ENCODE measurements at regions not wholly inside any gene's neighbourhood (a gene's known extent, or its start where the extent isn't known, plus 50 kb on each side); places are given as distances from the start of the nearest gene placed in this dataset.

DNA sequence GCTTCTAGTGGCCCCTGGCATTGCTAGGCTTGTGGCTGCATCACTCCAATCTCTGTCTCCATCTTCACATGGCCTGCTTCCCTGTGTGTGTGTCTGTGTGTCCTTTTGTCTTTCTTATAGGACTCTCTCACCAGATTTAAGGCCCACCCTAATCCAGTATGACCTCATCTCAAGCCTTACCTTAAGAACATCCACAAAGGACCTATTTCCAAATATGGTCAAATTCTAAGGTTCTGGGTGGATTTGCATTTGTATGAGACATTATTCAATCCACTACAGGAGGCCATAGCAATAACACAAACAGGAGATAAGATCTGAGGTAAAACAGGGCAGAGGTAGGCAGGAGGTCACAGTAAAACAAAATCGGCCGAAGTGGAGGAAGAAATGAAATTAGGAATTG, 375.9 kb downstream of the BTG1 start:
- Histone ChIP-seq H3K9ac (ENCODE audit: low read length) (no peak overlapping the region), H3K27me3 (ENCODE audit: insufficient read depth, low read length) (no peaks in the 10 kb centered on the region), H3K4me2 (ENCODE audit: low read length) (no peak overlapping the region), H3K4me1 (ENCODE audit: insufficient read depth, low read length) (peaks cover 10% of the 10 kb centered on the region), H2AFZ (ENCODE audit: low read depth, low read length) (no peak overlapping the region), H3K27ac (ENCODE audit: low read depth, low read length) (no peak overlapping the region), H3K4me3 (ENCODE audit: insufficient read depth, low read depth, low read length) (no peak overlapping the region), H3K9me3 (ENCODE audit: insufficient read depth, low read depth, low read length) (no peaks in the 10 kb centered on the region), H3K36me3 (ENCODE audit: insufficient read depth, low read length) (no peaks in the 10 kb centered on the region), H4K20me1 (ENCODE audit: insufficient read depth, low read length) (no peaks in the 10 kb centered on the region), H3K79me2 (ENCODE audit: insufficient read depth, low read length) (no peaks in the 10 kb centered on the region)
- TF ChIP-seq EZH2 (IDR thresholded peaks at IDR 0.05; ENCODE audit: insufficient read depth, low read length): no peak
- TF ChIP-seq, protein P1, sequence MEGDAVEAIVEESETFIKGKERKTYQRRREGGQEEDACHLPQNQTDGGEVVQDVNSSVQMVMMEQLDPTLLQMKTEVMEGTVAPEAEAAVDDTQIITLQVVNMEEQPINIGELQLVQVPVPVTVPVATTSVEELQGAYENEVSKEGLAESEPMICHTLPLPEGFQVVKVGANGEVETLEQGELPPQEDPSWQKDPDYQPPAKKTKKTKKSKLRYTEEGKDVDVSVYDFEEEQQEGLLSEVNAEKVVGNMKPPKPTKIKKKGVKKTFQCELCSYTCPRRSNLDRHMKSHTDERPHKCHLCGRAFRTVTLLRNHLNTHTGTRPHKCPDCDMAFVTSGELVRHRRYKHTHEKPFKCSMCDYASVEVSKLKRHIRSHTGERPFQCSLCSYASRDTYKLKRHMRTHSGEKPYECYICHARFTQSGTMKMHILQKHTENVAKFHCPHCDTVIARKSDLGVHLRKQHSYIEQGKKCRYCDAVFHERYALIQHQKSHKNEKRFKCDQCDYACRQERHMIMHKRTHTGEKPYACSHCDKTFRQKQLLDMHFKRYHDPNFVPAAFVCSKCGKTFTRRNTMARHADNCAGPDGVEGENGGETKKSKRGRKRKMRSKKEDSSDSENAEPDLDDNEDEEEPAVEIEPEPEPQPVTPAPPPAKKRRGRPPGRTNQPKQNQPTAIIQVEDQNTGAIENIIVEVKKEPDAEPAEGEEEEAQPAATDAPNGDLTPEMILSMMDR (IDR thresholded peaks at IDR 0.05; ENCODE audit: insufficient read depth, low read depth, low read length): no peak
- H3K27ac Mint-ChIP-seq (ENCODE audit: unreplicated experiment): no peak overlapping the region
- no peaks in the 10 kb centered on the region for H3K9me3 Mint-ChIP-seq (ENCODE audit: unreplicated experiment)
- no peak for FAIRE-seq
- peaks cover 16% of the 10 kb centered on the region for H3K4me1 Mint-ChIP-seq (ENCODE audit: low read depth, unreplicated experiment)
- H3K36me3 Mint-ChIP-seq (ENCODE audit: low read depth, unreplicated experiment): no peaks in the 10 kb centered on the region
- no peak for DNase-seq (ENCODE audit: low read depth)
- H3K4me3 Mint-ChIP-seq (ENCODE audit: unreplicated experiment): no peak overlapping the region
- no peaks in the 10 kb centered on the region for H3K27me3 Mint-ChIP-seq (ENCODE audit: low read depth, unreplicated experiment)

DNA sequence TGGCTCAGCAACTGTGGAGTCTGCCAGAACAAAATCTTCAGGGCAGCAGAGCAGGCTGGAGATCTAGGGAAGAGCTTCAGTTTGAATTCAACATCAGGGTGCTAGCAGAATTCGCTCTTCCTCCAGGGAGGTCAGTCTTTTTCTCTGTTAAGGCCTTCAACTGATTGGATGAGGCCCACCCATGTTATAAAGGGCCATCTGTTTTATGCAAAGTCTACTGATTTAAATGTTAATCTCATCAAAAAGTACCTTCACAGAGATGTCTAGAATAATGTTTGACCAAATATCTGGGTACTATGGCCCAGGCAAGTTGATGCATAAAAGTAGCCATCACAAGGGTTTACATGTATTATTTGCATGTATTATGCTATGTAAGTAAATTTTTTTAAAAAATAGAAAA, 378.4 kb downstream of the BTG1 start:
- Histone ChIP-seq H3K36me3 (ENCODE audit: insufficient read depth, low read length) (no peaks in the 10 kb centered on the region), H3K79me2 (ENCODE audit: insufficient read depth, low read length) (no peaks in the 10 kb centered on the region), H3K27ac (ENCODE audit: low read depth, low read length) (no peak overlapping the region), H3K4me1 (ENCODE audit: insufficient read depth, low read length) (no peaks in the 10 kb centered on the region), H3K4me3 (ENCODE audit: insufficient read depth, low read depth, low read length) (no peak overlapping the region), H3K4me2 (ENCODE audit: low read length) (no peak overlapping the region), H2AFZ (ENCODE audit: low read depth, low read length) (no peak overlapping the region), H3K27me3 (ENCODE audit: insufficient read depth, low read length) (no peaks in the 10 kb centered on the region), H4K20me1 (ENCODE audit: insufficient read depth, low read length) (no peaks in the 10 kb centered on the region), H3K9me3 (ENCODE audit: insufficient read depth, low read depth, low read length) (no peaks in the 10 kb centered on the region), H3K9ac (ENCODE audit: low read length) (no peak overlapping the region)
- no peak overlapping the region for H3K4me3 Mint-ChIP-seq (ENCODE audit: unreplicated experiment)
- no peaks in the 10 kb centered on the region for H3K27me3 Mint-ChIP-seq (ENCODE audit: low read depth, unreplicated experiment)
- H3K9me3 Mint-ChIP-seq (ENCODE audit: unreplicated experiment): no peaks in the 10 kb centered on the region
- no peak for TF ChIP-seq EZH2 (IDR thresholded peaks at IDR 0.05; ENCODE audit: insufficient read depth, low read length)
- TF ChIP-seq, protein P1 (IDR thresholded peaks at IDR 0.05; ENCODE audit: insufficient read depth, low read depth, low read length): no peak
- H3K4me1 Mint-ChIP-seq (ENCODE audit: low read depth, unreplicated experiment): peaks cover 2% of the 10 kb centered on the region
- no peak for DNase-seq (ENCODE audit: low read depth)
- no peak overlapping the region for H3K27ac Mint-ChIP-seq (ENCODE audit: unreplicated experiment)
- H3K36me3 Mint-ChIP-seq (ENCODE audit: low read depth, unreplicated experiment): no peaks in the 10 kb centered on the region
- FAIRE-seq: no peak

DNA sequence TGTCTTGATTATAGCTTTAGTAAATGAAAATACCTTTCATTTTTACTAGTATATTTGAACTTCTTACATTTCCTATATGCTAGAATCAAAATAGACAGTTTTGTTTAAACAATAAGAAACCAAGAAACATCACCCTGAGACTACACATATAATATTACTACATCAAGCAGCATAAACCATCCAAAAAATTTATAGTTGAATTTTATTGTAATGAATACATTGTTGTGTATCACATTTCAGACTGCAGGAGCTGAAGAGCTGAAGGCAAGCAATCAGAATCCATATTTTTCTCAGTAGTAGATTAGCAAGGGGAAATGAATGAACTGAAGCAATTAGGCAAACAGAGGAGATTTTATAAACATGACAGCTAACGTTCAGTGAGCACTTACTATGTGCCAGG, 379.2 kb downstream of the BTG1 start:
- Histone ChIP-seq H2AFZ (ENCODE audit: low read depth, low read length) (no peak overlapping the region), H3K79me2 (ENCODE audit: insufficient read depth, low read length) (no peaks in the 10 kb centered on the region), H4K20me1 (ENCODE audit: insufficient read depth, low read length) (no peaks in the 10 kb centered on the region), H3K36me3 (ENCODE audit: insufficient read depth, low read length) (no peaks in the 10 kb centered on the region), H3K4me1 (ENCODE audit: insufficient read depth, low read length) (no peaks in the 10 kb centered on the region), H3K4me3 (ENCODE audit: insufficient read depth, low read depth, low read length) (no peak overlapping the region), H3K9ac (ENCODE audit: low read length) (no peak overlapping the region), H3K27ac (ENCODE audit: low read depth, low read length) (no peak overlapping the region), H3K4me2 (ENCODE audit: low read length) (no peak overlapping the region), H3K9me3 (ENCODE audit: insufficient read depth, low read depth, low read length) (no peaks in the 10 kb centered on the region), H3K27me3 (ENCODE audit: insufficient read depth, low read length) (no peaks in the 10 kb centered on the region)
- FAIRE-seq (no peak), DNase-seq (ENCODE audit: low read depth) (no peak)
- no peaks in the 10 kb centered on the region for H3K9me3 Mint-ChIP-seq (ENCODE audit: unreplicated experiment)
- H3K27ac Mint-ChIP-seq (ENCODE audit: unreplicated experiment): no peak overlapping the region
- no peak overlapping the region for H3K4me3 Mint-ChIP-seq (ENCODE audit: unreplicated experiment)
- H3K36me3 Mint-ChIP-seq (ENCODE audit: low read depth, unreplicated experiment): no peaks in the 10 kb centered on the region
- H3K4me1 Mint-ChIP-seq (ENCODE audit: low read depth, unreplicated experiment): no peaks in the 10 kb centered on the region
- TF ChIP-seq, protein P1 (IDR thresholded peaks at IDR 0.05; ENCODE audit: insufficient read depth, low read depth, low read length): no peak
- TF ChIP-seq EZH2 (IDR thresholded peaks at IDR 0.05; ENCODE audit: insufficient read depth, low read length): no peak
- no peaks in the 10 kb centered on the region for H3K27me3 Mint-ChIP-seq (ENCODE audit: low read depth, unreplicated experiment)
